SK-N-SH treated with all-trans-retinoic acid at 6 μM for 48 hours (cell line): ENCODE measurements at regions not wholly inside any gene's neighbourhood (a gene's known extent, or its start where the extent isn't known, plus 50 kb on each side); places are given as distances from the start of the nearest gene placed in this dataset.

ENCODE experiments used
- CSDC2 ChIP-seq: fragments of 250-450 bp; sonication (Bioruptor Pico); IDR thresholded peaks from 2 replicates; pipeline ENCODE4 v1.5.0; 2020; ENCODE audit warnings: mild to moderate bottlenecking, moderate library complexity
- TOX ChIP-seq: fragments of 250-450 bp; sonication (Bioruptor Pico); IDR thresholded peaks from 2 replicates; pipeline ENCODE4 v1.8.0; 2021; ENCODE audit warnings: mild to moderate bottlenecking, moderate library complexity, borderline replicate concordance
- ZFP3 ChIP-seq: fragments of 250-450 bp; sonication (Bioruptor Pico); IDR thresholded peaks from 2 replicates; pipeline ENCODE4 v1.5.0; 2020; ENCODE audit warnings: mild to moderate bottlenecking, moderate library complexity
- ZNF565 ChIP-seq: fragments of 450-650 bp; formaldehyde crosslinking; conservative IDR thresholded peaks from 2 replicates; pipeline ENCODE4 v1.5.0; 2020; ENCODE audit warnings: low read depth, mild to moderate bottlenecking, moderate library complexity
- TF ChIP-seq, protein P1 (sequence below): fragments of 250-450 bp; sonication (Bioruptor Pico); IDR thresholded peaks from 2 replicates; pipeline ENCODE4 v1.8.0; 2020; ENCODE audit warnings: mild to moderate bottlenecking, moderate library complexity, borderline replicate concordance
- TF ChIP-seq, protein P2 (sequence below): fragments of 250-450 bp; sonication (Bioruptor Pico); IDR thresholded peaks from 2 replicates; pipeline ENCODE4 v1.5.1; 2021; ENCODE audit warnings: mild to moderate bottlenecking, moderate library complexity

DNA sequence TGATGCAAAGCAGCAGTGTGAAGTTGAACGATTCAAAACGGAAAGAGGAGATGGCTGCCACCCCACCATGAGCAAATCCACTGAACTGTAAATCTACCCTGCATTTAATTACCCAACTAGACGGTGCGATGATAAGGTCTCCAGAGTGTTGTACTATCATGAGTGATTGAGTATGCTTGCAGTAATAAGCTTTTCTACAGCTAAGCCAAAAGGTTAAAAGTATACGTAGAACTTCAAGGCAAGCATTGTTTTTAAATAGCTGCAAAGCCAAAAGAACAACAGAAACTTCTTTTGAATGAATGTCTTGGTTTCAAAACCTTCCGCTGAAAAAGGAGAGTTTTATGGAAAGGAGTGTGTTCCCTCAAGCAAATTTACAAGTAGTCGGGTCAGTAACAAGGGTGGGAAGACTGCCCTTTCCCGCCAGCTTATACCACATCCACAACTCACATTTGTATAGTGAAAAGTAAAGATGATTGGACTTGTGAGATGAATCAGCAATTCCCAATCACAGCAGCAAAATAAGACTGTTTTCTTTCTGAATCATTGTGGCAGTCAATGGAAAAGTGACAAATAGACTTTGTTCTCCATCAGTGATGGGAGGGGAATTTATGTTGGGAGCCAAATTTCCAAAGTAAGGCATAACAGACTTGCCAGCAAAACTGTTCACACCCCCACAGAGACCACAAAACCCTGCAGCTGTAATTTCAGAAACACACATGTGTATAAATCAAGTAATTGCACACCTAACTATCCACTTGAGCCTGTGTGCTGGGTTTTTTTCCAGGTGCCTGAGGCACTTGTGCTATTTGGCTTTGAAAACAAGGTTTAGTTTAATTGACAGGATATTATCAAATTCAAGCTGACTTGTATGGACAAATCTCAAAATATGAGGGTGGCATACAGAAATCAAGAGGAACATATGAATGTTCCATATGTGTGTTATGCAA is 407.7 kb upstream of the GRAMD2B start:
- TF ChIP-seq, protein P1, sequence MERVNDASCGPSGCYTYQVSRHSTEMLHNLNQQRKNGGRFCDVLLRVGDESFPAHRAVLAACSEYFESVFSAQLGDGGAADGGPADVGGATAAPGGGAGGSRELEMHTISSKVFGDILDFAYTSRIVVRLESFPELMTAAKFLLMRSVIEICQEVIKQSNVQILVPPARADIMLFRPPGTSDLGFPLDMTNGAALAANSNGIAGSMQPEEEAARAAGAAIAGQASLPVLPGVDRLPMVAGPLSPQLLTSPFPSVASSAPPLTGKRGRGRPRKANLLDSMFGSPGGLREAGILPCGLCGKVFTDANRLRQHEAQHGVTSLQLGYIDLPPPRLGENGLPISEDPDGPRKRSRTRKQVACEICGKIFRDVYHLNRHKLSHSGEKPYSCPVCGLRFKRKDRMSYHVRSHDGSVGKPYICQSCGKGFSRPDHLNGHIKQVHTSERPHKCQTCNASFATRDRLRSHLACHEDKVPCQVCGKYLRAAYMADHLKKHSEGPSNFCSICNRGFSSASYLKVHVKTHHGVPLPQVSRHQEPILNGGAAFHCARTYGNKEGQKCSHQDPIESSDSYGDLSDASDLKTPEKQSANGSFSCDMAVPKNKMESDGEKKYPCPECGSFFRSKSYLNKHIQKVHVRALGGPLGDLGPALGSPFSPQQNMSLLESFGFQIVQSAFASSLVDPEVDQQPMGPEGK (CRISPR knock-in tag) = no peak
- TF ChIP-seq TOX (CRISPR knock-in tag) (no peak), CSDC2 (CRISPR knock-in tag) (no peak), ZNF565 (CRISPR knock-in tag) (no peak), ZFP3 (CRISPR knock-in tag) (no peak)
- TF ChIP-seq, protein P2, sequence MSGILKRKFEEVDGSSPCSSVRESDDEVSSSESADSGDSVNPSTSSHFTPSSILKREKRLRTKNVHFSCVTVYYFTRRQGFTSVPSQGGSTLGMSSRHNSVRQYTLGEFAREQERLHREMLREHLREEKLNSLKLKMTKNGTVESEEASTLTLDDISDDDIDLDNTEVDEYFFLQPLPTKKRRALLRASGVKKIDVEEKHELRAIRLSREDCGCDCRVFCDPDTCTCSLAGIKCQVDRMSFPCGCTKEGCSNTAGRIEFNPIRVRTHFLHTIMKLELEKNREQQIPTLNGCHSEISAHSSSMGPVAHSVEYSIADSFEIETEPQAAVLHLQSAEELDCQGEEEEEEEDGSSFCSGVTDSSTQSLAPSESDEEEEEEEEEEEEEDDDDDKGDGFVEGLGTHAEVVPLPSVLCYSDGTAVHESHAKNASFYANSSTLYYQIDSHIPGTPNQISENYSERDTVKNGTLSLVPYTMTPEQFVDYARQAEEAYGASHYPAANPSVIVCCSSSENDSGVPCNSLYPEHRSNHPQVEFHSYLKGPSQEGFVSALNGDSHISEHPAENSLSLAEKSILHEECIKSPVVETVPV = no peak
